Neural cell (in vitro differentiated cells): ENCODE measurements at regions not wholly inside any gene's neighbourhood (a gene's known extent, or its start where the extent isn't known, plus 50 kb on each side); places are given as distances from the start of the nearest gene placed in this dataset.

Experiments
- H2AFZ ChIP-seq: fragments of 200-600, 300-800 bp; sonication (generic), shearing (Covaris generic); 2 replicates; pipeline ENCODE4 v1.6.0; 2014; ENCODE audit warnings: low read depth, mild to moderate bottlenecking, antibody characterized with exemption, low read length, moderate library complexity
- H3F3A ChIP-seq: fragments of 200-600 bp; shearing (Covaris generic); 2 replicates; pipeline ENCODE4 v1.6.1; 2016; ENCODE audit warnings: mild to moderate bottlenecking, moderate library complexity, mixed read lengths, antibody characterized with exemption, low read length; ENCODE audit not compliant: insufficient read depth, poor library complexity, severe bottlenecking
- H3K27ac ChIP-seq: fragments of 200-600, 300-800 bp; sonication (generic), shearing (Covaris generic); 2 replicates; pipeline ENCODE4 v1.5.1; 2014; ENCODE audit warnings: mild to moderate bottlenecking, low read length, moderate library complexity
- H3K27me3 ChIP-seq: fragments of 300-800, 200-600 bp; sonication (generic), shearing (Covaris generic); 2 replicates; pipeline ENCODE4 v1.6.0; 2014; ENCODE audit warnings: mild to moderate bottlenecking, low read depth, low read length, moderate library complexity; ENCODE audit not compliant: insufficient read depth
- H3K36me3 ChIP-seq: fragments of 300-800, 200-600 bp; sonication (generic), shearing (Covaris generic); 2 replicates; pipeline ENCODE4 v1.5.1; 2014; ENCODE audit warnings: mild to moderate bottlenecking, antibody characterized with exemption, low read length, moderate library complexity; ENCODE audit not compliant: insufficient read depth
- H3K4me2 ChIP-seq: fragments of 300-800, 200-600 bp; sonication (generic), shearing (Covaris generic); 2 replicates; pipeline ENCODE4 v1.6.0; 2014; ENCODE audit warnings: mild to moderate bottlenecking, low read length
- H3K4me3 ChIP-seq: fragments of 300-800, 200-600 bp; sonication (generic), shearing (Covaris generic); 2 replicates; pipeline ENCODE4 v1.5.1; 2014; ENCODE audit warnings: mild to moderate bottlenecking, low read length, moderate library complexity
- H3K79me2 ChIP-seq: fragments of 200-600 bp; shearing (Covaris generic); replicated peaks from 2 replicates; pipeline ENCODE4 v1.6.0; 2014; ENCODE audit warnings: mild to moderate bottlenecking, low read length, moderate library complexity; ENCODE audit not compliant: insufficient read depth
- H3K9ac ChIP-seq: fragments of 300-800, 200-600 bp; sonication (generic), shearing (Covaris generic); 2 replicates; pipeline ENCODE4 v1.6.1; 2016; ENCODE audit warnings: mild to moderate bottlenecking, low read length, mixed read lengths
- H3K9me2 ChIP-seq: fragments of 200-600 bp; shearing (Covaris generic); 2 replicates; pipeline ENCODE4 v1.6.1; 2016; ENCODE audit warnings: mild to moderate bottlenecking, low read length, mixed read lengths; ENCODE audit not compliant: insufficient read depth
- H3K9me3 ChIP-seq: fragments of 200-600, 300-800 bp; sonication (generic), shearing (Covaris generic); 2 replicates; pipeline ENCODE4 v1.6.1; 2016; ENCODE audit warnings: mild to moderate bottlenecking, mixed run types, low read length, moderate library complexity, mixed read lengths
- H4K20me1 ChIP-seq: fragments of 200-600 bp; shearing (Covaris generic); 2 replicates; pipeline ENCODE4 v1.6.1; 2016; ENCODE audit warnings: mild to moderate bottlenecking, mixed run types; ENCODE audit not compliant: insufficient read depth
- EP300 ChIP-seq: fragments of 450-650 bp; conservative IDR thresholded peaks from 2 replicates; pipeline ENCODE4 v1.6.1; 2014; ENCODE audit warnings: antibody characterized with exemption, mild to moderate bottlenecking, moderate library complexity; ENCODE audit not compliant: poor library complexity, severe bottlenecking
- EZH2 ChIP-seq: fragments of 200-600, 300-800 bp; shearing (Covaris generic), sonication (generic); IDR thresholded peaks from 2 replicates; pipeline ENCODE4 v1.6.1; 2014; ENCODE audit warnings: antibody characterized with exemption, low read length, borderline replicate concordance, mild to moderate bottlenecking; ENCODE audit not compliant: insufficient read depth, poor library complexity, severe bottlenecking
- MXI1 ChIP-seq: fragments of 450-650 bp; conservative IDR thresholded peaks from 2 replicates; pipeline ENCODE4 v1.6.1; 2014; ENCODE audit warnings: antibody characterized with exemption, mild to moderate bottlenecking; ENCODE audit not compliant: poor library complexity, severe bottlenecking
- POLR2AphosphoS5 ChIP-seq: IDR thresholded peaks from 2 replicates; pipeline ENCODE4 v1.6.1; 2012
- RAD21 ChIP-seq: fragments of 450-650 bp; conservative IDR thresholded peaks from 2 replicates; pipeline ENCODE4 v1.6.1; 2014; ENCODE audit warnings: antibody characterized with exemption, mild to moderate bottlenecking, moderate library complexity
- SMC3 ChIP-seq: fragments of 450-650 bp; conservative IDR thresholded peaks from 2 replicates; pipeline ENCODE4 v1.6.1; 2014; ENCODE audit warnings: antibody characterized with exemption, mild to moderate bottlenecking, moderate library complexity; ENCODE audit not compliant: poor library complexity
- TAF1 ChIP-seq: IDR thresholded peaks from 2 replicates; pipeline ENCODE4 v1.6.1; 2012; ENCODE audit warnings: low read depth
- TF ChIP-seq, protein P1 (sequence below): IDR thresholded peaks from 2 replicates; pipeline ENCODE4 v1.6.1; 2012; ENCODE audit warnings: borderline replicate concordance
- TF ChIP-seq, protein P2 (sequence below): fragments of 450-650 bp; IDR thresholded peaks from 2 replicates; pipeline ENCODE4 v1.5.1; 2014; ENCODE audit warnings: antibody characterized with exemption, mild to moderate bottlenecking, moderate library complexity; ENCODE audit not compliant: poor library complexity, severe bottlenecking

GRCh38 chr13:62997038-62997599 is 1581.5 kb upstream of the PCDH20 start:
- no peaks in the 10 kb centered on the region for H3K9me2 ChIP-seq
- no peak overlapping the region for H3K4me2 ChIP-seq
- H3K27ac ChIP-seq = no peak overlapping the region
- H3K79me2 ChIP-seq = no peaks in the 10 kb centered on the region
- H2AFZ ChIP-seq = no peak overlapping the region
- H3K36me3 ChIP-seq = no peaks in the 10 kb centered on the region
- no peaks in the 10 kb centered on the region for H3K27me3 ChIP-seq
- H3F3A ChIP-seq = no peaks in the 10 kb centered on the region
- H3K9ac ChIP-seq = no peak overlapping the region
- no peaks in the 10 kb centered on the region for H3K9me3 ChIP-seq
- TF ChIP-seq RAD21 (no peak), MXI1 (no peak), EZH2 (no peak), SMC3 (no peak), TAF1 (no peak), POLR2AphosphoS5 (no peak), EP300 (no peak)
- TF ChIP-seq, protein P1, sequence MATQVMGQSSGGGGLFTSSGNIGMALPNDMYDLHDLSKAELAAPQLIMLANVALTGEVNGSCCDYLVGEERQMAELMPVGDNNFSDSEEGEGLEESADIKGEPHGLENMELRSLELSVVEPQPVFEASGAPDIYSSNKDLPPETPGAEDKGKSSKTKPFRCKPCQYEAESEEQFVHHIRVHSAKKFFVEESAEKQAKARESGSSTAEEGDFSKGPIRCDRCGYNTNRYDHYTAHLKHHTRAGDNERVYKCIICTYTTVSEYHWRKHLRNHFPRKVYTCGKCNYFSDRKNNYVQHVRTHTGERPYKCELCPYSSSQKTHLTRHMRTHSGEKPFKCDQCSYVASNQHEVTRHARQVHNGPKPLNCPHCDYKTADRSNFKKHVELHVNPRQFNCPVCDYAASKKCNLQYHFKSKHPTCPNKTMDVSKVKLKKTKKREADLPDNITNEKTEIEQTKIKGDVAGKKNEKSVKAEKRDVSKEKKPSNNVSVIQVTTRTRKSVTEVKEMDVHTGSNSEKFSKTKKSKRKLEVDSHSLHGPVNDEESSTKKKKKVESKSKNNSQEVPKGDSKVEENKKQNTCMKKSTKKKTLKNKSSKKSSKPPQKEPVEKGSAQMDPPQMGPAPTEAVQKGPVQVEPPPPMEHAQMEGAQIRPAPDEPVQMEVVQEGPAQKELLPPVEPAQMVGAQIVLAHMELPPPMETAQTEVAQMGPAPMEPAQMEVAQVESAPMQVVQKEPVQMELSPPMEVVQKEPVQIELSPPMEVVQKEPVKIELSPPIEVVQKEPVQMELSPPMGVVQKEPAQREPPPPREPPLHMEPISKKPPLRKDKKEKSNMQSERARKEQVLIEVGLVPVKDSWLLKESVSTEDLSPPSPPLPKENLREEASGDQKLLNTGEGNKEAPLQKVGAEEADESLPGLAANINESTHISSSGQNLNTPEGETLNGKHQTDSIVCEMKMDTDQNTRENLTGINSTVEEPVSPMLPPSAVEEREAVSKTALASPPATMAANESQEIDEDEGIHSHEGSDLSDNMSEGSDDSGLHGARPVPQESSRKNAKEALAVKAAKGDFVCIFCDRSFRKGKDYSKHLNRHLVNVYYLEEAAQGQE = no peak
- TF ChIP-seq, protein P2, sequence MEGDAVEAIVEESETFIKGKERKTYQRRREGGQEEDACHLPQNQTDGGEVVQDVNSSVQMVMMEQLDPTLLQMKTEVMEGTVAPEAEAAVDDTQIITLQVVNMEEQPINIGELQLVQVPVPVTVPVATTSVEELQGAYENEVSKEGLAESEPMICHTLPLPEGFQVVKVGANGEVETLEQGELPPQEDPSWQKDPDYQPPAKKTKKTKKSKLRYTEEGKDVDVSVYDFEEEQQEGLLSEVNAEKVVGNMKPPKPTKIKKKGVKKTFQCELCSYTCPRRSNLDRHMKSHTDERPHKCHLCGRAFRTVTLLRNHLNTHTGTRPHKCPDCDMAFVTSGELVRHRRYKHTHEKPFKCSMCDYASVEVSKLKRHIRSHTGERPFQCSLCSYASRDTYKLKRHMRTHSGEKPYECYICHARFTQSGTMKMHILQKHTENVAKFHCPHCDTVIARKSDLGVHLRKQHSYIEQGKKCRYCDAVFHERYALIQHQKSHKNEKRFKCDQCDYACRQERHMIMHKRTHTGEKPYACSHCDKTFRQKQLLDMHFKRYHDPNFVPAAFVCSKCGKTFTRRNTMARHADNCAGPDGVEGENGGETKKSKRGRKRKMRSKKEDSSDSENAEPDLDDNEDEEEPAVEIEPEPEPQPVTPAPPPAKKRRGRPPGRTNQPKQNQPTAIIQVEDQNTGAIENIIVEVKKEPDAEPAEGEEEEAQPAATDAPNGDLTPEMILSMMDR = no peak
- no peaks in the 10 kb centered on the region for H4K20me1 ChIP-seq
- H3K4me3 ChIP-seq = no peak overlapping the region

GRCh38 chr13:62973804-62974203 is 1558.2 kb upstream of the PCDH20 start:
- H3K9ac ChIP-seq = no peak overlapping the region
- no peaks in the 10 kb centered on the region for H3K79me2 ChIP-seq
- no peaks in the 10 kb centered on the region for H3K36me3 ChIP-seq
- H3F3A ChIP-seq = no peaks in the 10 kb centered on the region
- TF ChIP-seq EZH2 (no peak), POLR2AphosphoS5 (no peak), SMC3 (no peak), MXI1 (no peak), RAD21 (no peak), TAF1 (no peak), EP300 (no peak)
- TF ChIP-seq, protein P2 = no peak
- TF ChIP-seq, protein P1 = no peak
- H3K27me3 ChIP-seq = no peaks in the 10 kb centered on the region
- H3K9me3 ChIP-seq = no peaks in the 10 kb centered on the region
- no peak overlapping the region for H3K4me2 ChIP-seq
- H3K9me2 ChIP-seq = no peaks in the 10 kb centered on the region
- no peak overlapping the region for H3K27ac ChIP-seq
- no peak overlapping the region for H3K4me3 ChIP-seq
- H2AFZ ChIP-seq = no peak overlapping the region
- no peaks in the 10 kb centered on the region for H4K20me1 ChIP-seq
